ENCODE measurements at regions not wholly inside any gene's neighbourhood (a gene's known extent, or its start where the extent isn't known, plus 50 kb on each side); places are given as distances from the start of the nearest gene placed in this dataset.

DNA sequence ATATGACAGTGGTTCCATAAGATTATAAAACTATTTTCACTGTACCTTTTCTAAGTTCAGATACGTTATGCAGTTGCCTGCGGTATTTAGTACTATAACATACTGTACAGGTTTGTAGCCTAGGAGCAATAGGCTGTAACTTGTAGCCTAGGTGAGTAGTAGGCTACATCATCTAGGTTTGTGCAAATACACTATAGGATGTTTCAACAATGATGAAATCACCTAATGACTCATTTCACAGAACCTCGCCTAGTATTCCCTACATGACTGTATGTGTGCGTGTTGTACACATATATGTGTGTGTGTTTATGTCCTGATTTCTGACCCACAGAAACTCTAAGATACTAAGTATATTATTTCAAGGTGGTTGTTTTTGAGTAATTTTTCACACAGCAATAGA is 139.0 kb downstream of the HERPUD2 start:
- H3K4me3 Mint-ChIP-seq: no peak overlapping the region
- Histone ChIP-seq H3K27me3 (ENCODE audit: control insufficient read depth, insufficient read depth, low read length) (peaks cover 6% of the 10 kb centered on the region), H3K4me1 (ENCODE audit: control insufficient read depth, insufficient read depth, low read length, poor library complexity, severe bottlenecking) (no peaks in the 10 kb centered on the region), H3K36me3 (ENCODE audit: control insufficient read depth, insufficient read depth, low read length) (no peaks in the 10 kb centered on the region), H3K9me3 (ENCODE audit: control insufficient read depth in 2 of 2, low read length in 2 of 2) (no peaks in the 10 kb centered on the region), H3K4me3 (ENCODE audit: low read depth, low read length) (no peak overlapping the region), H3K27ac (ENCODE audit: insufficient read depth, low read length, poor library complexity, severe bottlenecking) (no peak overlapping the region)
- no peaks in the 10 kb centered on the region for H3K9me3 Mint-ChIP-seq
- DNase-seq (no peak), ATAC-seq (ENCODE audit: low read depth in 2 of 2) (no peak)
- H3K27ac Mint-ChIP-seq: no peak overlapping the region
- H3K36me3 Mint-ChIP-seq: no peaks in the 10 kb centered on the region
- H3K27me3 Mint-ChIP-seq: peaks cover 6% of the 10 kb centered on the region
- H3K4me1 Mint-ChIP-seq: peaks cover 0 to 4% (median 0%) of the 10 kb centered on the region in 4 donors

DNA sequence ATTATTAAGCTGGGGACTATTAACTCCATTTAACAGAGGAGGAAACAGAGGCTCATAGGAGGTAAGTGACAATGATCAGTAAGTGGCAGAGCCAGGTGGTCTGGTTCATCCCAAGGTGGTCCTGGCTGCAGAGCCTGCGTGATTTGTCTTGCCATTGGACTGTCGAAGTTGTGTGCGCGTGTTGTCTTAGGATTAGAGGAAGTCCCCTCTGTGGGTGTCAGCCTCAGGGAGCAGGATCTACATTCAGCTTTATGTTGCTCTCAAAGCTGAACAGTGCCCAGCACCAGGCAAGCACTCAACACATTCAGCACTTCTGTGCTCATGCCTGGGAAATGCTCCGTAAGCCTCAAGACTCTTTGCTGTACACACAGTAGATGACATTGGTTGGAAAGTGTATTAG is 139.5 kb downstream of the HERPUD2 start:
- H3K27me3 Mint-ChIP-seq: peaks cover 6% of the 10 kb centered on the region
- no peak overlapping the region for H3K4me3 Mint-ChIP-seq
- no peak for ATAC-seq (ENCODE audit: low read depth in 2 of 2)
- H3K36me3 ChIP-seq (ENCODE audit: control insufficient read depth, insufficient read depth, low read length): no peaks in the 10 kb centered on the region
- H3K9me3 Mint-ChIP-seq: no peaks in the 10 kb centered on the region
- peaks cover 2% of the 10 kb centered on the region for H3K27me3 ChIP-seq (ENCODE audit: control insufficient read depth, insufficient read depth, low read length)
- peaks cover 0 to 4% (median 0%) of the 10 kb centered on the region in 4 donors for H3K4me1 Mint-ChIP-seq
- no peaks in the 10 kb centered on the region for H3K4me1 ChIP-seq (ENCODE audit: control insufficient read depth, insufficient read depth, low read length, poor library complexity, severe bottlenecking)
- DNase-seq: no peak
- no peaks in the 10 kb centered on the region for H3K36me3 Mint-ChIP-seq
- H3K4me3 ChIP-seq (ENCODE audit: low read depth, low read length): no peak overlapping the region
- H3K9me3 ChIP-seq (ENCODE audit: control insufficient read depth in 2 of 2, low read length in 2 of 2): no peaks in the 10 kb centered on the region
- no peak overlapping the region for H3K27ac ChIP-seq (ENCODE audit: insufficient read depth, low read length, poor library complexity, severe bottlenecking)
- H3K27ac Mint-ChIP-seq: no peak overlapping the region

DNA sequence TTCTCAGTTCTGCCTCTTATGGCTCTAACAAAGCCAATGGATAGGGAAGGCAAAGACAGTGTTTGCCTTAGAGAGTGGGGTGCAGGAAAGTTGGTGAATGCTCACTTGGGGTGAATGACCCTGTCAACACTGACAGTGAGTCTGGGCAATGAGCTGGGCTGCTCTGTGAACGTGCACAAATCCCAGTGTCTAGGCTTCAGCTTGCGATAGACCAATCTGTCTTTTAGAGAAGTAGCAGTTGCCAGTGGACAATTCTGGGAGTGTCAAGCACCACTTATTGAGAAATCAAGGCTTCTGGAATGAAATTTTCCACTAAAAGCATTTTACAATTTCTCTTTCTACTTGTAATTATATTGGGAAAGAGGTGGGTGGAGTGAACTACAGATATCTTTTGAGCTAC is 141.4 kb downstream of the HERPUD2 start:
- ATAC-seq (ENCODE audit: low read depth in 2 of 2): no peak
- Histone ChIP-seq H3K9me3 (ENCODE audit: control insufficient read depth in 2 of 2, low read length in 2 of 2) (no peaks in the 10 kb centered on the region), H3K36me3 (ENCODE audit: control insufficient read depth, insufficient read depth, low read length) (no peaks in the 10 kb centered on the region), H3K4me3 (ENCODE audit: low read depth, low read length) (no peak overlapping the region), H3K4me1 (ENCODE audit: control insufficient read depth, insufficient read depth, low read length, poor library complexity, severe bottlenecking) (no peaks in the 10 kb centered on the region), H3K27me3 (ENCODE audit: control insufficient read depth, insufficient read depth, low read length) (peaks cover 2% of the 10 kb centered on the region), H3K27ac (ENCODE audit: insufficient read depth, low read length, poor library complexity, severe bottlenecking) (no peak overlapping the region)
- no peak overlapping the region for H3K4me3 Mint-ChIP-seq
- no peak overlapping the region for H3K27ac Mint-ChIP-seq
- no peaks in the 10 kb centered on the region for H3K36me3 Mint-ChIP-seq
- H3K27me3 Mint-ChIP-seq: peaks cover 6% of the 10 kb centered on the region
- peaks cover 0 to 4% (median 0%) of the 10 kb centered on the region in 4 donors for H3K4me1 Mint-ChIP-seq
- no peaks in the 10 kb centered on the region for H3K9me3 Mint-ChIP-seq
- no peak for DNase-seq

DNA sequence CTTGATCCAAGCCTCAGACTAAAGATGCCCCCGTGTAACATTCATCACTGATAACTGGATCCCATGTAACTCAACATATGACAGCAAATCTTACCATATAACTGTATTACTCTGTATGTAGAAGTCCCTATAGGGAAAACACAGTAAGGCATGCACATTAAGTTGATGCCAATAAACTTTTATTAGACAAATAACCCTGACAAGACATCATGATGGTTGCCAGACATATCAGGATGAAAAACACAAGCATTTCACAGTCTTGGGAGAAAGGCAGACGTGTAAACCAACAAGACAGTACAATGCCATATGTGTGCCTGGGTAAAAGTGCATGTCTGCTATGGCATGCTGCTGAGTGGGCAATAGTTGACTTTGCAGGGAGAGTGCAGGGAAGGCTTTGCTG is 142.2 kb downstream of the HERPUD2 start:
- Mint-ChIP-seq H3K27ac (no peak overlapping the region), H3K9me3 (no peaks in the 10 kb centered on the region), H3K36me3 (no peaks in the 10 kb centered on the region), H3K27me3 (peaks cover 6% of the 10 kb centered on the region), H3K4me1 (peaks cover 0 to 3% (median 0%) of the 10 kb centered on the region in 4 donors), H3K4me3 (no peak overlapping the region)
- no peaks in the 10 kb centered on the region for H3K4me1 ChIP-seq (ENCODE audit: control insufficient read depth, insufficient read depth, low read length, poor library complexity, severe bottlenecking)
- no peak overlapping the region for H3K4me3 ChIP-seq (ENCODE audit: low read depth, low read length)
- no peaks in the 10 kb centered on the region for H3K9me3 ChIP-seq (ENCODE audit: control insufficient read depth in 2 of 2, low read length in 2 of 2)
- H3K27ac ChIP-seq (ENCODE audit: insufficient read depth, low read length, poor library complexity, severe bottlenecking): no peak overlapping the region
- peaks cover 2% of the 10 kb centered on the region for H3K27me3 ChIP-seq (ENCODE audit: control insufficient read depth, insufficient read depth, low read length)
- no peak for DNase-seq
- no peaks in the 10 kb centered on the region for H3K36me3 ChIP-seq (ENCODE audit: control insufficient read depth, insufficient read depth, low read length)
- no peak for ATAC-seq (ENCODE audit: low read depth in 2 of 2)

DNA sequence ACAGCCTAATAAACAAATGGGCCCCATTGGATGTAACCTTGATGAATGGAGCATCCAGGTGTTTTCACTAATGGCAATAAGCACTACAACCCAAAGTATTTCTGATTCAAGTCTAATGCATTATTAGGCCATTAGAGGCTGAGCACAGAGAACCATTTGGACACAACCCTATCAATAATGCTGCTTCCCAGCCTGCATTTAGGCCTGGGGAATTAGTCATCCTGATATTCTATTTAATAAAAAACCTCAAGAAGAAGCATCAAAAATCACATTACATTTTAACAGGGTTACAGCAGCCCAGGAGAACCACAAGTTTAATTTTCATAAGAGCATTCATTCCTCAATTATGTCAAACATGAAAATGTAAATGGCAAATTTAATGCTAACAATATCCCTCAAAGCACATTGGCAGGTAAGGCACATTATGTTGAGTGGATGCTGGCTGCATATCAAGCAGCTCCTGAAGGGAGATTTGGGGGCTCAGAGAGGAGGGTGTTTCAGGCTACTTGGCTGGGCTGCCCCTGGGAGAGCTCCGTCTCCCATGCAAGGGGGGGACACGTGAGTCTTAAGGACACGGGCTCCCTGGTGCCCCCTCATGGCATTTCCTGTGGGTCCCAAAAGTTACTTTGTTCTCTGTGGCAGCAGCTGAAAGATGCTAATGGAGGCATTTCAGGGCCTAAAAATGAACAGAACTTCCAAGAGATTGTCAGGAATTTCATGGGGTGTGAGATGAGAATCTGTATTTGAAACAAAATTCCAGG is 143.4 kb downstream of the HERPUD2 start:
- H3K36me3 ChIP-seq (ENCODE audit: control insufficient read depth, insufficient read depth, low read length): no peaks in the 10 kb centered on the region
- H3K27me3 ChIP-seq (ENCODE audit: control insufficient read depth, insufficient read depth, low read length): peaks cover 2% of the 10 kb centered on the region
- H3K27me3 Mint-ChIP-seq: peaks cover 11% of the 10 kb centered on the region
- H3K27ac Mint-ChIP-seq: no peak overlapping the region
- no peak overlapping the region for H3K27ac ChIP-seq (ENCODE audit: insufficient read depth, low read length, poor library complexity, severe bottlenecking)
- H3K4me3 Mint-ChIP-seq: no peak overlapping the region
- DNase-seq (no peak), ATAC-seq (ENCODE audit: low read depth in 2 of 2) (no peak)
- no peaks in the 10 kb centered on the region for H3K36me3 Mint-ChIP-seq
- no peaks in the 10 kb centered on the region for H3K4me1 ChIP-seq (ENCODE audit: control insufficient read depth, insufficient read depth, low read length, poor library complexity, severe bottlenecking)
- H3K9me3 Mint-ChIP-seq: no peaks in the 10 kb centered on the region
- H3K4me1 Mint-ChIP-seq: no peaks in the 10 kb centered on the region
- H3K9me3 ChIP-seq (ENCODE audit: control insufficient read depth in 2 of 2, low read length in 2 of 2): no peaks in the 10 kb centered on the region
- H3K4me3 ChIP-seq (ENCODE audit: low read depth, low read length): no peak overlapping the region

DNA sequence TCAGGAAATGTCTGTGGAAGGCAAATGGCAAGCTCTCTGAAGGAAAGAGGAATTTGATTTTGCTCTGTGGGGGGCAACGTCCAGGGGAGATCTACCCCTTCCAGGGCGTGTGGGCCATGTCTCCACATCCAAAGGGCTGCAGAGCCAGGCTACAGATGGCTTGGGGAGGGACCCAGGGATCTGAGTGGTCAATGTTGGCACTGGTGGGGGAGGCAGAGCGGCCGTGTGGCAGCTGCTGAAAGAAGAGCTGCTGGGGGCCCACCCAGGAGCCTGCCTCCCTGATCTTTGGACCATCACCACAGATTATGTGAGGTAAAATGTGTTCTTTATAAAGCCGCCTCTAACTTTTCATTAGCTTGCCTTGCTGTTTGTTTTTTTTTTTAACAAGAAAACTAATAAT is 144.1 kb downstream of the HERPUD2 start:
- H3K36me3 Mint-ChIP-seq: no peaks in the 10 kb centered on the region
- Histone ChIP-seq H3K4me3 (ENCODE audit: low read depth, low read length) (no peak overlapping the region), H3K27me3 (ENCODE audit: control insufficient read depth, insufficient read depth, low read length) (peaks cover 2% of the 10 kb centered on the region), H3K4me1 (ENCODE audit: control insufficient read depth, insufficient read depth, low read length, poor library complexity, severe bottlenecking) (no peaks in the 10 kb centered on the region), H3K27ac (ENCODE audit: insufficient read depth, low read length, poor library complexity, severe bottlenecking) (no peak overlapping the region), H3K9me3 (ENCODE audit: control insufficient read depth in 2 of 2, low read length in 2 of 2) (no peaks in the 10 kb centered on the region), H3K36me3 (ENCODE audit: control insufficient read depth, insufficient read depth, low read length) (no peaks in the 10 kb centered on the region)
- H3K9me3 Mint-ChIP-seq: no peaks in the 10 kb centered on the region
- peaks cover 11% of the 10 kb centered on the region for H3K27me3 Mint-ChIP-seq
- no peak overlapping the region for H3K4me3 Mint-ChIP-seq
- no peaks in the 10 kb centered on the region for H3K4me1 Mint-ChIP-seq
- H3K27ac Mint-ChIP-seq: no peak overlapping the region
- ATAC-seq (ENCODE audit: low read depth in 2 of 2): no peak
- no peak for DNase-seq

DNA sequence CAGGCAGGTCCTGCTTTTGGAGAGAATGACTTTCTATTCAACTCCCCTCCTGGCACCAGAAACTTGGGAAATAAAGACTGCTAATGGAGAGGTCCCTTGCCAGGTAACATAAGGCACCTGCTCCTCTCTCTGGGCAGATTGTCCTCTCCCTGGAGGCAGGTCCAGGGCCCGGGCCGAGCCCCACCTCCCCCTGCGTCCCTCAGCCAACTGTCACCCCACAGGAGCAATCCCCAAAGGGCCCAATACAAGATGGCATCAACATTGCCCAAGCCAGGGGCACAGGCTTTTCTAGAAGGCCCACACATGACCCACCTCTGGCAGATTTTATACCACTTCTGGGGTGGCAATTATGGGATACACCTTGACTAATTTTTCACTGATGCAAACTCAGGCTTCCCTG is 145.2 kb downstream of the HERPUD2 start:
- H3K4me3 ChIP-seq (ENCODE audit: low read depth, low read length): no peak overlapping the region
- H3K27me3 ChIP-seq (ENCODE audit: control insufficient read depth, insufficient read depth, low read length): peaks cover 2% of the 10 kb centered on the region
- H3K9me3 Mint-ChIP-seq: no peaks in the 10 kb centered on the region
- peaks cover 11% of the 10 kb centered on the region for H3K27me3 Mint-ChIP-seq
- H3K27ac ChIP-seq (ENCODE audit: insufficient read depth, low read length, poor library complexity, severe bottlenecking): no peak overlapping the region
- H3K4me3 Mint-ChIP-seq: no peak overlapping the region
- no peaks in the 10 kb centered on the region for H3K9me3 ChIP-seq (ENCODE audit: control insufficient read depth in 2 of 2, low read length in 2 of 2)
- H3K36me3 Mint-ChIP-seq: no peaks in the 10 kb centered on the region
- H3K4me1 ChIP-seq (ENCODE audit: control insufficient read depth, insufficient read depth, low read length, poor library complexity, severe bottlenecking): no peaks in the 10 kb centered on the region
- no peak for DNase-seq
- no peak overlapping the region for H3K27ac Mint-ChIP-seq
- H3K36me3 ChIP-seq (ENCODE audit: control insufficient read depth, insufficient read depth, low read length): no peaks in the 10 kb centered on the region
- ATAC-seq (ENCODE audit: low read depth in 2 of 2): no peak
- H3K4me1 Mint-ChIP-seq: no peaks in the 10 kb centered on the region

DNA sequence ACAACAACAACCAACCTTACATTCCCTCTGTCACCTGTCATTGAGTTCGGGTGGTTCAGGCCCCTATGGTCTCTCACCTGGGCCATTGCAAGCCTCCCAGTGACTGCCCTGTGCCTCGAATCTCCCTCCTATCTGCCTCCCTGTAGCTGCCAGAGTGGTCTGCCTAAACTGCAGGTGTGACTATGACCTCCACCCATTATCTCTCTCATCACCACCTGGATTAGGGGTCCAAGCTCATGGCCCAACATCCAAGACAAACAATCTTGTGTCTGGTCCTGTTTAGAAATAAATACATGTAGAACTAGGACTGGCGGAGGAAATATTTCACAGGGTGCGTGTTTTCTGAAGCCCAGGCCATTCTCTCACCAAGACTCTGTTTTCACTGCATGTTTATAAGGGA is 146.6 kb downstream of the HERPUD2 start:
- Histone ChIP-seq H3K27ac (ENCODE audit: insufficient read depth, low read length, poor library complexity, severe bottlenecking) (no peak overlapping the region), H3K4me1 (ENCODE audit: control insufficient read depth, insufficient read depth, low read length, poor library complexity, severe bottlenecking) (no peaks in the 10 kb centered on the region), H3K27me3 (ENCODE audit: control insufficient read depth, insufficient read depth, low read length) (no peaks in the 10 kb centered on the region), H3K36me3 (ENCODE audit: control insufficient read depth, insufficient read depth, low read length) (no peaks in the 10 kb centered on the region), H3K9me3 (ENCODE audit: control insufficient read depth in 2 of 2, low read length in 2 of 2) (no peaks in the 10 kb centered on the region), H3K4me3 (ENCODE audit: low read depth, low read length) (no peak overlapping the region)
- H3K27me3 Mint-ChIP-seq: peaks cover 11% of the 10 kb centered on the region
- no peak overlapping the region for H3K27ac Mint-ChIP-seq
- no peaks in the 10 kb centered on the region for H3K4me1 Mint-ChIP-seq
- H3K4me3 Mint-ChIP-seq: no peak overlapping the region
- ATAC-seq (ENCODE audit: low read depth in 2 of 2) (no peak), DNase-seq (no peak)
- no peaks in the 10 kb centered on the region for H3K36me3 Mint-ChIP-seq
- no peaks in the 10 kb centered on the region for H3K9me3 Mint-ChIP-seq
